B cell (primary cell): ENCODE measurements at regions not wholly inside any gene's neighbourhood (a gene's known extent, or its start where the extent isn't known, plus 50 kb on each side); places are given as distances from the start of the nearest gene placed in this dataset.

ENCODE experiments used
- ATAC-seq: fragments of 200-7000 bp; cut with Tn5 transposase; one replicate; pipeline ENCODE4 v1.10.0; 2021; ENCODE audit warnings: low read depth, mild to moderate bottlenecking, moderate number of reproducible peaks, moderate library complexity
- CTCF ChIA-PET: fragments of 350-600 bp; sonication (Branson Sonifier 250); formaldehyde crosslinking; loops from one replicate; lab custom pipeline; 2021; ENCODE audit warnings: antibody characterized with exemption, inconsistent platforms; lab: Charles Lee
- POLR2A ChIA-PET: fragments of 350-600 bp; sonication (Branson Sonifier 250); formaldehyde crosslinking; loops from one replicate; lab custom pipeline; 2021; ENCODE audit warnings: antibody characterized with exemption; lab: Charles Lee
- DNase-seq: peaks from one replicate; pipeline ENCODE4 v3.0.0; 2013
- H2AFZ ChIP-seq: 2 replicates; pipeline ENCODE4 v1.6.1; 2012; ENCODE audit warnings: mild to moderate bottlenecking, low read depth, low read length; ENCODE audit not compliant: insufficient read depth, poor library complexity, severe bottlenecking
- H3K27ac ChIP-seq, 2 donors: 1 replicate in 1 of 2; 2 replicates in 1 of 2; pipeline ENCODE4 v1.5.1; 2012 to 2013; ENCODE audit warnings: low read length in 2 of 2, mild to moderate bottlenecking in 2 of 2, moderate library complexity in 1 of 2
- H3K27me3 ChIP-seq, 4 experiments: fragments of 200-600 bp in 1 of 4; sonication (generic) in 1 of 4; replicated peaks in 1 of 4; 1 replicate in 2 of 4; 2 replicates in 2 of 4; pipeline versions ENCODE4 v1.6.1 to v1.7.0; 2013 to 2016; ENCODE audit warnings: low read length in 3 of 4, mild to moderate bottlenecking in 2 of 4, mixed read lengths in 1 of 4, moderate library complexity in 1 of 4; ENCODE audit not compliant: insufficient read depth in 4 of 4, control insufficient read depth in 3 of 4; ENCODE audit errors: control extremely low read depth in 1 of 4
- H3K36me3 ChIP-seq, 2 experiments: replicated peaks in 1 of 2; 1 replicate in 1 of 2; 2 replicates in 1 of 2; pipeline versions ENCODE4 v1.6.1 to v1.7.1; 2013; ENCODE audit warnings: low read length in 1 of 2; ENCODE audit not compliant: insufficient read depth in 2 of 2, control insufficient read depth in 1 of 2; ENCODE audit errors: control extremely low read depth in 1 of 2, extremely low read depth in 1 of 2
- H3K4me1 ChIP-seq, 2 donors: fragments of 200-600 bp in 1 of 2; sonication (generic) in 1 of 2; 1 replicate in 1 of 2; 2 replicates in 1 of 2; pipeline versions ENCODE4 v1.5.1 to v1.6.1; 2013 to 2017; ENCODE audit warnings: low read length in 2 of 2; ENCODE audit not compliant: control insufficient read depth in 2 of 2, insufficient read depth in 2 of 2
- H3K4me2 ChIP-seq: replicated peaks from 2 replicates; pipeline ENCODE3; 2012; ENCODE audit warnings: mild to moderate bottlenecking, low read depth, low read length; ENCODE audit not compliant: poor library complexity, severe bottlenecking
- H3K4me3 ChIP-seq, 5 experiments: fragments of 200-600 bp in 1 of 5; sonication (generic) in 1 of 5; 1 replicate in 3 of 5; 2 replicates in 2 of 5; pipeline versions ENCODE4 v1.5.1 to v1.7.0; 2011 to 2016; ENCODE audit warnings: low read length in 4 of 5, mild to moderate bottlenecking in 4 of 5, low read depth in 2 of 5, control low read depth in 1 of 5, moderate library complexity in 1 of 5; ENCODE audit not compliant: insufficient read depth in 1 of 5; ENCODE audit errors: control extremely low read depth in 1 of 5, extremely low read depth in 1 of 5
- H3K79me2 ChIP-seq: fragments of 200-600 bp; sonication (generic); one replicate; pipeline ENCODE4 v1.6.0; 2016; ENCODE audit warnings: low read length; ENCODE audit not compliant: control insufficient read depth, insufficient read depth
- H3K9ac ChIP-seq: fragments of 200-600 bp; sonication (generic); 2 replicates; pipeline ENCODE4 v1.6.1; 2017; ENCODE audit warnings: mild to moderate bottlenecking, low read length, moderate library complexity
- H3K9me3 ChIP-seq, 3 donors: one replicate each; pipeline versions ENCODE4 v1.6.1 to v1.7.1; 2013; ENCODE audit warnings: low read length in 2 of 3; ENCODE audit not compliant: control insufficient read depth in 2 of 3, insufficient read depth in 1 of 3; ENCODE audit errors: control extremely low read depth in 1 of 3
- H4K20me1 ChIP-seq: 2 replicates; pipeline ENCODE4 v1.6.0; 2012; ENCODE audit warnings: mild to moderate bottlenecking, low read length; ENCODE audit not compliant: insufficient read depth, control insufficient read depth, poor library complexity, severe bottlenecking
- H3K27ac Mint-ChIP-seq: one replicate; pipeline ENCODE4 v1.8.0; 2021; ENCODE audit warnings: mixed read lengths
- H3K27me3 Mint-ChIP-seq: one replicate; pipeline ENCODE4 v1.8.0; 2021; ENCODE audit warnings: mixed read lengths
- H3K4me1 Mint-ChIP-seq: one replicate; pipeline ENCODE4 v1.8.0; 2021; ENCODE audit warnings: mixed read lengths
- H3K4me3 Mint-ChIP-seq: one replicate; pipeline ENCODE4 v1.8.0; 2021; ENCODE audit warnings: mixed read lengths
- H3K9me3 Mint-ChIP-seq: one replicate; pipeline ENCODE4 v1.8.0; 2022; ENCODE audit warnings: mixed read lengths; ENCODE audit not compliant: insufficient read depth
- CTCF ChIP-seq: fragments of 200-600 bp; IDR thresholded peaks from one replicate; pipeline ENCODE4 v1.8.0; 2022; ENCODE audit warnings: antibody characterized with exemption, mild to moderate bottlenecking
- EZH2 ChIP-seq: IDR thresholded peaks from 2 replicates; pipeline ENCODE4 v1.6.1; 2012; ENCODE audit warnings: borderline replicate concordance, low read depth, mild to moderate bottlenecking, moderate library complexity, low read length; ENCODE audit not compliant: insufficient read depth, poor library complexity, severe bottlenecking
- WGBS: methylation state at CpG from one replicate; pipeline ENCODE4 v1.1.5; 2013; ENCODE audit warnings: missing lambda C conversion rate; ENCODE audit not compliant: insufficient coverage; 5-methylcytosine and 5-hydroxymethylcytosine counted together
- intact Hi-C: fragments of 100-400 bp; cut with micrococcal nuclease; formaldehyde crosslinking; loops from one replicate; pipeline ENCODE4 v1.10.0; 2022

DNA sequence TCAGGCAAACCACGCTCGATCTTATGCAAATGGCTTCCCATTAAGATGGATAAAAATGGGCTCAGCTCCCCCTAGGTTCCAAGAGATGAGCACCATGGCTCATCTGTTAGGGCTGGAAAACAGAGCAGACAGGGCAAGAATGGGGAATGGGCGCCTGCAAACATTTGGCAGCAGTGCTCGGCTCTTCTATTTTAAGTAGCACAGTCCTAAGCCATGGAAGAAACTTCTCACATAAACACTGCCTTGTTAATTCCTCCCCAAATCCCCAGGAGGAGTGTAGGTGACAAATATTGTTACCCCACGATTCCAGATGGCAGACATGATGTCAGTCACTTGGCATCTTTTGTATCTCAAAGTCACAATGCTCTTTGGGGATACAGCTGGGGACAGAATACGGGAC is 221.8 kb downstream of the ICE1 start:
- Histone ChIP-seq H3K27me3 (no peaks in the 10 kb centered on the region), H3K4me2 (no peak overlapping the region), H3K79me2 (no peaks in the 10 kb centered on the region), H3K9me3 (peaks cover 0 to 8% (median 0%) of the 10 kb centered on the region in 3 donors), H3K9ac (no peak overlapping the region), H3K4me3 (no peak overlapping the region), H3K4me1 (no peaks in the 10 kb centered on the region), H4K20me1 (no peaks in the 10 kb centered on the region), H2AFZ (no peak overlapping the region), H3K27ac (no peak overlapping the region), H3K36me3 (no peaks in the 10 kb centered on the region)
- no peak for ATAC-seq
- no peak for TF ChIP-seq CTCF
- TF ChIP-seq EZH2, result no peak
- H3K4me3 Mint-ChIP-seq, result no peak overlapping the region
- no peak overlapping the region for H3K27ac Mint-ChIP-seq
- no peaks in the 10 kb centered on the region for H3K9me3 Mint-ChIP-seq
- H3K4me1 Mint-ChIP-seq, result peaks cover 2% of the 10 kb centered on the region
- ChIA-PET POLR2A (no interaction called here), CTCF (no interaction called here)
- no peak for DNase-seq
- no peaks in the 10 kb centered on the region for H3K27me3 Mint-ChIP-seq
- intact Hi-C loops, result no loop called here
- WGBS, result 79% methylated on average over 4 of the region's 6 CpGs

GRCh38 chr5:5643481-5643880 is 221.0 kb downstream of the ICE1 start:
- no peaks in the 10 kb centered on the region for H3K27me3 Mint-ChIP-seq
- Histone ChIP-seq H3K79me2 (no peaks in the 10 kb centered on the region), H3K36me3 (no peaks in the 10 kb centered on the region), H3K9ac (no peak overlapping the region), H3K9me3 (peaks cover 0 to 6% (median 0%) of the 10 kb centered on the region in 3 donors), H2AFZ (no peak overlapping the region), H4K20me1 (no peaks in the 10 kb centered on the region), H3K27me3 (no peaks in the 10 kb centered on the region), H3K4me3 (no peak overlapping the region), H3K27ac (no peak overlapping the region), H3K4me1 (no peaks in the 10 kb centered on the region), H3K4me2 (no peak overlapping the region)
- DNase-seq (no peak), ATAC-seq (no peak)
- POLR2A ChIA-PET, result no interaction called here
- intact Hi-C loops, result no loop called here
- no CpG with 5 or more reads among the region's 4 CpGs for WGBS
- no peak for TF ChIP-seq CTCF
- no peak for TF ChIP-seq EZH2
- H3K4me1 Mint-ChIP-seq, result no peaks in the 10 kb centered on the region
- H3K9me3 Mint-ChIP-seq, result no peaks in the 10 kb centered on the region
- no peak overlapping the region for H3K4me3 Mint-ChIP-seq
- CTCF ChIA-PET, result no interaction called here
- no peak overlapping the region for H3K27ac Mint-ChIP-seq
